ENCODE measurements at regions not wholly inside any gene's neighbourhood (a gene's known extent, or its start where the extent isn't known, plus 50 kb on each side); places are given as distances from the start of the nearest gene placed in this dataset.

GRCh38 chr10:90530521-90530920 is 327.3 kb downstream of the HTR7 start:
- no peak for DNase-seq
- TF ChIP-seq POLR2A (IDR thresholded peaks at IDR 0.05): no peak
- TF ChIP-seq, protein P1, sequence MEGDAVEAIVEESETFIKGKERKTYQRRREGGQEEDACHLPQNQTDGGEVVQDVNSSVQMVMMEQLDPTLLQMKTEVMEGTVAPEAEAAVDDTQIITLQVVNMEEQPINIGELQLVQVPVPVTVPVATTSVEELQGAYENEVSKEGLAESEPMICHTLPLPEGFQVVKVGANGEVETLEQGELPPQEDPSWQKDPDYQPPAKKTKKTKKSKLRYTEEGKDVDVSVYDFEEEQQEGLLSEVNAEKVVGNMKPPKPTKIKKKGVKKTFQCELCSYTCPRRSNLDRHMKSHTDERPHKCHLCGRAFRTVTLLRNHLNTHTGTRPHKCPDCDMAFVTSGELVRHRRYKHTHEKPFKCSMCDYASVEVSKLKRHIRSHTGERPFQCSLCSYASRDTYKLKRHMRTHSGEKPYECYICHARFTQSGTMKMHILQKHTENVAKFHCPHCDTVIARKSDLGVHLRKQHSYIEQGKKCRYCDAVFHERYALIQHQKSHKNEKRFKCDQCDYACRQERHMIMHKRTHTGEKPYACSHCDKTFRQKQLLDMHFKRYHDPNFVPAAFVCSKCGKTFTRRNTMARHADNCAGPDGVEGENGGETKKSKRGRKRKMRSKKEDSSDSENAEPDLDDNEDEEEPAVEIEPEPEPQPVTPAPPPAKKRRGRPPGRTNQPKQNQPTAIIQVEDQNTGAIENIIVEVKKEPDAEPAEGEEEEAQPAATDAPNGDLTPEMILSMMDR (IDR thresholded peaks at IDR 0.05): no peak
- WGBS, 4 donors: 30 to 38% (median 33%) methylated on average over 3 of the region's 3 CpGs
- H3K27ac ChIP-seq: no peak overlapping the region
- ATAC-seq: no peak
- H3K36me3 ChIP-seq: no peaks in the 10 kb centered on the region
- no peaks in the 10 kb centered on the region for H3K9me3 ChIP-seq
- intact Hi-C loops (cut with DNase I): no loop called here
- no peaks in the 10 kb centered on the region for H3K27me3 ChIP-seq
- no peak overlapping the region for H3K4me3 ChIP-seq
- no peaks in the 10 kb centered on the region for H3K4me1 ChIP-seq

DNA sequence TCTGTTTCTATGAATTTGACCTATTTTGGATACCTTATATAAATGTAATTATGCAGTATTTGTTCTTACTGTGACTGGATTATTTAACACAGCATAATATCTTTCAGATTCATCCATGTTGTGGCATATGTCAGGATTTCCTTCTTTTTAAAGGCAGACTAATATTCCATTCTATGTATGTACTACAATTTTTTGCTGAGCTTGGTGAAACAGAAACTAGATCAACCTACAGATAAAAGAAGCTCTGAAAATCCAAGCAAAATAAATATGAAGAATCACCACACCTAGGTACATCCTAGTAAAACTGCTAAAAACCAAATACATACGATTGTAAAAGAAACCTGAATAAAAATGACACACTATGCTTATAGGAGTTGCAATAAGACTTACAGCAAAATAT is 300.5 kb downstream of the HTR7 start:
- intact Hi-C loops (cut with DNase I): no loop called here
- WGBS, 4 donors: 83 to 94% (median 87%) methylated on average over 1 of the region's 1 CpG
- TF ChIP-seq POLR2A (IDR thresholded peaks at IDR 0.05): no peak
- TF ChIP-seq, protein P1 (IDR thresholded peaks at IDR 0.05): no peak
- H3K9me3 ChIP-seq: peaks cover 0 to 19% (median 6%) of the 10 kb centered on the region in 12 donors
- H3K4me1 ChIP-seq: no peaks in the 10 kb centered on the region
- DNase-seq (no peak), ATAC-seq (no peak)
- H3K27ac ChIP-seq: no peak overlapping the region
- H3K27me3 ChIP-seq: no peaks in the 10 kb centered on the region
- H3K36me3 ChIP-seq: no peaks in the 10 kb centered on the region
- H3K4me3 ChIP-seq: no peak overlapping the region

GRCh38 chr10:90560331-90560730 is 297.5 kb downstream of the HTR7 start:
- DNase-seq: no peak
- no peak overlapping the region for H3K27ac ChIP-seq

DNA sequence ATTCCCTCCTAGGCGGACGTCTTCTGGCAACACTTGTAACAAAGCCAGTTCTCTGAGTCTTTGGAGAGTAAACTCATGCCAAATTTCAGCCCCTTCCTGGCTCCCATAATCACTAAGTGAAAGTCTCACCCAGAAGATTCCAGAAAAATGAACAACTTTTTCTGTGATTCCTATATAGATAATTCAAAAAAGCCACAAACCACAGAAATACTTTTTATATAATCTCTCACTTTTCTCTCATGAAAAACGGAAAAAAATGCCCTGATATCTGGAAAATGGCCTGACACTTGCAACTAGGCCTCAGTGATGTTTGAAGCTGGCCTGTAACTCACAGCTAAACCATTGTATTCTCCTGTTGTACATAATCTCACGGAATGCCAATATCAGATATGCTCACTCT is 296.2 kb downstream of the HTR7 start:
- H3K27ac ChIP-seq: no peak overlapping the region
- H3K9me3 ChIP-seq: peaks cover 0 to 19% (median 7%) of the 10 kb centered on the region in 12 donors
- H3K4me3 ChIP-seq: no peak overlapping the region
- no peaks in the 10 kb centered on the region for H3K4me1 ChIP-seq
- no peaks in the 10 kb centered on the region for H3K36me3 ChIP-seq
- DNase-seq (no peak), ATAC-seq (no peak)
- WGBS, 4 donors: 50 to 73% (median 68%) methylated on average over 4 of the region's 4 CpGs
- intact Hi-C loops (cut with DNase I): no loop called here
- no peaks in the 10 kb centered on the region for H3K27me3 ChIP-seq
- no peak for TF ChIP-seq POLR2A (IDR thresholded peaks at IDR 0.05)
- TF ChIP-seq, protein P1 (IDR thresholded peaks at IDR 0.05): no peak

More at GRCh38 chr10:90560331-90560730, 297.5 kb downstream of the HTR7 start:
- Histone ChIP-seq H3K36me3 (no peaks in the 10 kb centered on the region), H3K9me3 (peaks cover 0 to 19% (median 7%) of the 10 kb centered on the region in 12 donors), H3K4me3 (no peak overlapping the region), H3K27me3 (no peaks in the 10 kb centered on the region), H3K4me1 (no peaks in the 10 kb centered on the region)
- 56 to 73% (median 67%) methylated on average over 2 of the region's 2 CpGs for WGBS, 4 donors
- no peak for TF ChIP-seq POLR2A (IDR thresholded peaks at IDR 0.05)
- no peak for ATAC-seq
- intact Hi-C loops (cut with DNase I): no loop called here

Measured in heart left ventricle (tissue), 16 donors.